HCT116 (cell line): ENCODE measurements at regions not wholly inside any gene's neighbourhood (a gene's known extent, or its start where the extent isn't known, plus 50 kb on each side); places are given as distances from the start of the nearest gene placed in this dataset.

Source experiments
- ATAC-seq: fragments of 200-7000 bp; cut with Tn5 transposase; 2 replicates; pipeline ENCODE4 v1.9.1; 2020; ENCODE audit warnings: mild to moderate bottlenecking, moderate library complexity
- BruUV-seq: library from RNA; stranded (reverse); fragments of 400-500 nt; replicated peaks from 2 replicates; lab custom pipeline; 2021; lab: Mats Ljungman, UMichigan
- CTCF ChIA-PET: fragments of 300-600 bp; sonication (Branson Sonifier 250); formaldehyde crosslinking; loops from one replicate; lab custom pipeline; 2021; ENCODE audit warnings: antibody characterized with exemption; lab: Charles Lee
- POLR2A ChIA-PET: fragments of 300-600, 350-600 bp; sonication (Branson Sonifier 250); formaldehyde crosslinking; loops from one replicate; lab custom pipeline; 2021; ENCODE audit warnings: antibody characterized with exemption; lab: Charles Lee
- RAD21 ChIA-PET, 2 experiments: fragments of 300-600 bp; sonication (Branson Sonifier 250); formaldehyde crosslinking; loops; one replicate each; lab custom pipeline; 2023; ENCODE audit warnings: low total read pairs in 2 of 2; ENCODE audit not compliant: uncharacterized antibody in 2 of 2, unreplicated experiment in 2 of 2, low non-redundant PET in 1 of 2; lab: Charles Lee
- DNase-seq: peaks from one replicate; pipeline ENCODE4 v3.0.0-alpha.2; 2010; ENCODE audit warnings: low read depth, low spot score
- H2AFZ ChIP-seq: fragments of 200-600 bp; shearing (Covaris generic), sonication (generic); 2 replicates; pipeline ENCODE4 v1.6.1; 2017; ENCODE audit warnings: low read depth, mixed run types, mixed read lengths, antibody characterized with exemption, low read length; ENCODE audit not compliant: poor library complexity, severe bottlenecking
- H3K27ac ChIP-seq: 2 replicates; pipeline ENCODE4 v1.5.1; 2012; ENCODE audit warnings: low read depth, low read length
- H3K27me3 ChIP-seq: fragments of 200-600 bp; sonication (generic); 2 replicates; pipeline ENCODE4 v1.6.1; 2016; ENCODE audit warnings: mixed run types, low read length, mixed read lengths; ENCODE audit not compliant: insufficient read depth
- H3K36me3 ChIP-seq, 2 experiments: fragments of 200-500 bp in 1 of 2; fragments of 200-600 bp in 1 of 2; sonication (Bioruptor generic) in 1 of 2; sonication (generic) in 1 of 2; 2 replicates each; pipeline versions ENCODE4 v1.5.1 to v1.6.1; 2014 to 2016; ENCODE audit warnings: low read length in 2 of 2, inconsistent platforms in 1 of 2, mixed read lengths in 1 of 2, mixed run types in 1 of 2; ENCODE audit not compliant: insufficient read depth in 2 of 2, control insufficient read depth in 1 of 2
- H3K4me1 ChIP-seq, 2 experiments: fragments of 200-600 bp in 1 of 2; sonication (generic) in 1 of 2; 2 replicates each; pipeline versions ENCODE4 v1.5.1 to v1.6.1; 2012 to 2017; ENCODE audit warnings: low read length in 2 of 2, inconsistent platforms in 1 of 2, mild to moderate bottlenecking in 1 of 2, mixed read lengths in 1 of 2, mixed run types in 1 of 2, moderate library complexity in 1 of 2; ENCODE audit not compliant: insufficient read depth in 2 of 2, control insufficient read depth in 1 of 2
- H3K4me2 ChIP-seq: fragments of 200-600 bp; sonication (generic); 2 replicates; pipeline ENCODE4 v1.6.1; 2017; ENCODE audit warnings: mixed run types, low read length, mixed read lengths
- H3K4me3 ChIP-seq, 2 experiments: fragments of 200-600 bp in 1 of 2; sonication (generic) in 1 of 2; replicated peaks in 1 of 2; 2 replicates each; pipeline ENCODE4 v1.5.1; 2011 to 2016; ENCODE audit warnings: low read length in 2 of 2, control low read depth in 1 of 2, low read depth in 1 of 2, mild to moderate bottlenecking in 1 of 2, mixed read lengths in 1 of 2, mixed run types in 1 of 2
- H3K79me2 ChIP-seq: fragments of 200-600 bp; sonication (generic); 2 replicates; pipeline ENCODE4 v1.6.1; 2017; ENCODE audit warnings: mild to moderate bottlenecking, mixed run types, low read length, moderate library complexity, mixed read lengths; ENCODE audit not compliant: insufficient read depth
- H3K9ac ChIP-seq: fragments of 200-600 bp; sonication (generic); 2 replicates; pipeline ENCODE4 v1.6.1; 2016; ENCODE audit warnings: low read length, mixed read lengths
- H3K9me2 ChIP-seq: fragments of 200-600 bp; sonication (generic), shearing (Covaris generic); 2 replicates; pipeline ENCODE4 v1.6.1; 2017; ENCODE audit warnings: mixed run types, mild to moderate bottlenecking, moderate library complexity; ENCODE audit not compliant: insufficient read depth
- H3K9me3 ChIP-seq, 2 experiments: fragments of 200-500 bp in 1 of 2; fragments of 200-600 bp in 1 of 2; sonication (Bioruptor generic) in 1 of 2; sonication (generic) in 1 of 2; 2 replicates each; pipeline ENCODE4 v1.6.1; 2014 to 2017; ENCODE audit warnings: low read length in 2 of 2, mixed read lengths in 2 of 2, inconsistent platforms in 1 of 2, low read depth in 1 of 2, mild to moderate bottlenecking in 1 of 2, mixed run types in 1 of 2, moderate library complexity in 1 of 2; ENCODE audit not compliant: control insufficient read depth in 1 of 2, insufficient read depth in 1 of 2
- H4K20me1 ChIP-seq: fragments of 200-600 bp; sonication (generic), shearing (Covaris generic); 2 replicates; pipeline ENCODE4 v1.6.1; 2017; ENCODE audit warnings: mixed run types, mild to moderate bottlenecking, moderate library complexity; ENCODE audit not compliant: insufficient read depth
- EGR1 ChIP-seq: IDR thresholded peaks from 2 replicates; pipeline ENCODE4 v1.6.1; 2012; ENCODE audit warnings: low read depth
- EZH2 ChIP-seq: fragments of 200-600 bp; sonication (generic); IDR thresholded peaks from 2 replicates; pipeline ENCODE4 v1.6.1; 2017; ENCODE audit warnings: antibody characterized with exemption, mixed run types
- EZH2phosphoT487 ChIP-seq: fragments of 200-600 bp; IDR thresholded peaks from 2 replicates; pipeline ENCODE4 v1.6.1; 2018; ENCODE audit warnings: antibody characterized with exemption, borderline replicate concordance
- JUND ChIP-seq: IDR thresholded peaks from 2 replicates; pipeline ENCODE4 v1.6.1; 2012
- POLR2AphosphoS5 ChIP-seq: IDR thresholded peaks from 2 replicates; pipeline ENCODE4 v1.6.1; 2011; ENCODE audit warnings: mild to moderate bottlenecking, low read depth, low read length, moderate library complexity
- SIN3A ChIP-seq: IDR thresholded peaks from 2 replicates; pipeline ENCODE4 v1.6.1; 2012; ENCODE audit warnings: low read depth
- SP1 ChIP-seq: IDR thresholded peaks from 2 replicates; pipeline ENCODE4 v1.6.1; 2012; ENCODE audit warnings: low read depth
- SRF ChIP-seq: IDR thresholded peaks from 2 replicates; pipeline ENCODE4 v1.6.1; 2012; ENCODE audit warnings: low read depth
- TCF7L2 ChIP-seq: IDR thresholded peaks from 2 replicates; pipeline ENCODE4 v1.7.0; 2011; ENCODE audit warnings: borderline replicate concordance, inconsistent platforms; ENCODE audit not compliant: insufficient read depth, insufficient read length; ENCODE audit errors: extremely low read depth
- ZFX ChIP-seq: fragments of 450-650 bp; IDR thresholded peaks from 2 replicates; pipeline ENCODE4 v1.6.1; 2017
- intact Hi-C: fragments of 100-400 bp; cut with micrococcal nuclease; formaldehyde crosslinking; loops from 2 replicates; pipeline ENCODE4 v1.10.0; 2022
- TF ChIP-seq, protein P1 (sequence below): IDR thresholded peaks from 2 replicates; pipeline ENCODE4 v1.6.1; 2012; ENCODE audit warnings: low read depth

DNA sequence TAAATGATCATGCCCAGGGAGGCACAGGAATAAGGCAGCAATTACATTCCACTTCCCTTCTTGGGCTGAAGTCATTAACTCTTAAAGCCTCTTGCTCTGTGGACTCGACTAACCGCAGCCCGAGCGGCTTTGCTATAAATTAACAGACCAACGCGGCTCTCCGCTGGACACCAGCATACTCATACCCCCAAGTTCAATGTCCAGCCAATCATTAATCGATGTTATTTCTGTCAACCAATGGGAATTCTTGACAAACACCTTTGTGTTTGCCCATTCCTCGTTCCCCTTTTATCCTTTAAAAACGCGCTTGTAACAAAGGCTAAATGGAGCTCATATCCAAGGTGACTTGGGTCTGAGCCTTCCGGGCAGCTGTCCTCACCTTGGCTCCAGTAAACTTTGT lies 183.1 kb upstream of the RALGAPA2 start:
- no peaks in the 10 kb centered on the region for H3K9me3 ChIP-seq
- no peak for DNase-seq
- H3K27me3 ChIP-seq, result no peaks in the 10 kb centered on the region
- ChIA-PET RAD21 (no interaction called here), CTCF (no interaction called here)
- no peak overlapping the region for H2AFZ ChIP-seq
- H3K79me2 ChIP-seq, result no peaks in the 10 kb centered on the region
- no TSS peak for BruUV-seq
- no peak for ATAC-seq
- no peaks in the 10 kb centered on the region for H3K9me2 ChIP-seq
- no peak overlapping the region for H3K27ac ChIP-seq
- no peaks in the 10 kb centered on the region for H4K20me1 ChIP-seq
- intact Hi-C loops, result no loop called here
- H3K36me3 ChIP-seq, result no peaks in the 10 kb centered on the region
- TF ChIP-seq EGR1 (no peak), EZH2phosphoT487 (no peak), ZFX (no peak), SRF (no peak), TCF7L2 (no peak), JUND (no peak), SP1 (no peak), EZH2 (no peak), SIN3A (no peak), POLR2AphosphoS5 (no peak)
- TF ChIP-seq, protein P1, sequence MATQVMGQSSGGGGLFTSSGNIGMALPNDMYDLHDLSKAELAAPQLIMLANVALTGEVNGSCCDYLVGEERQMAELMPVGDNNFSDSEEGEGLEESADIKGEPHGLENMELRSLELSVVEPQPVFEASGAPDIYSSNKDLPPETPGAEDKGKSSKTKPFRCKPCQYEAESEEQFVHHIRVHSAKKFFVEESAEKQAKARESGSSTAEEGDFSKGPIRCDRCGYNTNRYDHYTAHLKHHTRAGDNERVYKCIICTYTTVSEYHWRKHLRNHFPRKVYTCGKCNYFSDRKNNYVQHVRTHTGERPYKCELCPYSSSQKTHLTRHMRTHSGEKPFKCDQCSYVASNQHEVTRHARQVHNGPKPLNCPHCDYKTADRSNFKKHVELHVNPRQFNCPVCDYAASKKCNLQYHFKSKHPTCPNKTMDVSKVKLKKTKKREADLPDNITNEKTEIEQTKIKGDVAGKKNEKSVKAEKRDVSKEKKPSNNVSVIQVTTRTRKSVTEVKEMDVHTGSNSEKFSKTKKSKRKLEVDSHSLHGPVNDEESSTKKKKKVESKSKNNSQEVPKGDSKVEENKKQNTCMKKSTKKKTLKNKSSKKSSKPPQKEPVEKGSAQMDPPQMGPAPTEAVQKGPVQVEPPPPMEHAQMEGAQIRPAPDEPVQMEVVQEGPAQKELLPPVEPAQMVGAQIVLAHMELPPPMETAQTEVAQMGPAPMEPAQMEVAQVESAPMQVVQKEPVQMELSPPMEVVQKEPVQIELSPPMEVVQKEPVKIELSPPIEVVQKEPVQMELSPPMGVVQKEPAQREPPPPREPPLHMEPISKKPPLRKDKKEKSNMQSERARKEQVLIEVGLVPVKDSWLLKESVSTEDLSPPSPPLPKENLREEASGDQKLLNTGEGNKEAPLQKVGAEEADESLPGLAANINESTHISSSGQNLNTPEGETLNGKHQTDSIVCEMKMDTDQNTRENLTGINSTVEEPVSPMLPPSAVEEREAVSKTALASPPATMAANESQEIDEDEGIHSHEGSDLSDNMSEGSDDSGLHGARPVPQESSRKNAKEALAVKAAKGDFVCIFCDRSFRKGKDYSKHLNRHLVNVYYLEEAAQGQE, result no peak
- TF ChIP-seq, all 23 proteins: peak for 0
- Histone ChIP-seq H3K4me3 (no peak overlapping the region), H3K9ac (no peak overlapping the region), H3K4me2 (no peak overlapping the region), H3K4me1 (no peaks in the 10 kb centered on the region)
- POLR2A ChIA-PET, result no interaction called here
